GM12891 (cell line): ENCODE measurements at regions not wholly inside any gene's neighbourhood (a gene's known extent, or its start where the extent isn't known, plus 50 kb on each side); places are given as distances from the start of the nearest gene placed in this dataset.

ENCODE experiments used
- PAX5 ChIP-seq: IDR thresholded peaks from 2 replicates; pipeline ENCODE4 v1.6.1; 2011; ENCODE audit warnings: low read length, moderate library complexity, mild to moderate bottlenecking; ENCODE audit not compliant: insufficient read depth, severe bottlenecking
- POLR2A ChIP-seq: IDR thresholded peaks from 2 replicates; pipeline ENCODE4 v1.6.1; 2011; ENCODE audit warnings: low read depth, low read length, control low read depth
- POLR2AphosphoS5 ChIP-seq: IDR thresholded peaks from 2 replicates; pipeline ENCODE4 v1.6.1; 2011; ENCODE audit warnings: low read depth, low read length, control low read depth
- POU2F2 ChIP-seq: IDR thresholded peaks from 2 replicates; pipeline ENCODE4 v1.6.1; 2011; ENCODE audit warnings: low read depth, mild to moderate bottlenecking, control low read depth, low read length, moderate library complexity
- SPI1 ChIP-seq: IDR thresholded peaks from 2 replicates; pipeline ENCODE4 v1.6.1; 2011; ENCODE audit warnings: low read depth, low read length, control low read depth
- TAF1 ChIP-seq: IDR thresholded peaks from 2 replicates; pipeline ENCODE4 v1.6.1; 2011; ENCODE audit warnings: low read depth, low read length, control low read depth

DNA sequence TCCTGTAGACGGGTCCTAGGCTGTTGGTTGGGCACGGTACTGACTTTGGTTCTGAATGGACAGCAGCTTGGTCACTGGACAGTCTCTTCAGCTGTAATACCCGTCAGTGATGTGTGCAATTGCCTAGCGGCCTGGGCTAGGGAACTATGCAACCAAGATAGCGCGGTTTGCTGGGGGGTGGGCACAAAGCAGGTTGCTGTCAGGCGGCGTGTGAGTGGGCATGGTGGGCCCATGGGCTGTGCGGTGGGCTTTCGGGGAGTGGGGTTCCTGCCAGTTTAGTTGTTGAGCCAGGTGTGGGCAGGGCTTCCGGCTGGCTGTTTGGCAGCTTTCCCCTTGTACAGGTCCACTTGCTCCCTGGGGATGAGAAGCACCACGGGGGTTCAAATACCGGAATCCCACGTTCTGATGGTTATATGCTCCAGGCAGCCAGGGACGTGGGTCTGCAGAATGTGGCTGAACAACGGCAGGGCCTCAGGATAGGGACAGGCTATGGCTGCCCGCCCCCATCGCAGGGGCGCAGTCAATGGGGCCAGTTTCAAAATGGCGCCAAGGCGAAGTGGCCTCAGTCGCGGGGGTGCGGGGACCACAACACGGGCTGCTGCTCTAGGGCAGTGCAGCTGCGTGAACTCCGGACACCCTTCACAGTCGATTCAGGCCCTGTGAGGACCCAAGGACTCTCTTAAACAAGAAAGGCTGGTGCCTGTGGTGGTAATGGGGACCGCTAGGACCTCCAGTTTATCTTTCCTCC is 407.5 kb upstream of the FIGN start:
- TF ChIP-seq POLR2A = no peak
- TF ChIP-seq TAF1 = no peak
- no peak for TF ChIP-seq POLR2AphosphoS5
- TF ChIP-seq SPI1 = no peak
- no peak for TF ChIP-seq POU2F2
- TF ChIP-seq PAX5 = no peak
